MM.1S (cell line): ENCODE measurements at regions not wholly inside any gene's neighbourhood (a gene's known extent, or its start where the extent isn't known, plus 50 kb on each side); places are given as distances from the start of the nearest gene placed in this dataset.

Experiments
- EZH2 ChIP-seq: fragments of 300-600 bp; sonication (generic); optimal IDR thresholded peaks from 2 replicates; pipeline ENCODE3; 2017; ENCODE audit warnings: low read depth, mild to moderate bottlenecking, antibody characterized with exemption, low read length, mixed read lengths
- TF ChIP-seq, protein P1 (sequence below): fragments of 300-600 bp; sonication (generic); IDR thresholded peaks from 2 replicates; pipeline ENCODE4 v1.5.1; 2016; ENCODE audit warnings: antibody characterized with exemption, low read length, mixed read lengths

DNA sequence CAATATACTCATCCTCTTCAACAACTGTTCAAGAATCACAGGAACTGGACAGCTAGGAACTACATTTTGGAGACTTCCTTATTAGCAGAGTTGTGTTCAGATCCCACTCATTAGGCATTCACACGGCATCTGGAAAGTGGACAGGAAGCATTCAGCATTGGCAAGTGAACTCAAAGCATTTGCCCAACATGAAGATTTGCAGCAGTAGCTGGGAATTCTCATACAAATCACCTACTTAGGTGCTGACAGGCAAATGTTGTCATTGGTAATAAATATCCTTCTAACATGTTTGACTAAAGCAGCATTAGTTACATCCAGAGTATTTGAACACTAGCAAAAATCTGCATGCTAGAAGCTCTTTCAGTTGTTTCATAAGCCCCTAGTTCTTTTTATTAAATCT is 350.8 kb downstream of the PTH2R start:
- TF ChIP-seq, protein P1, sequence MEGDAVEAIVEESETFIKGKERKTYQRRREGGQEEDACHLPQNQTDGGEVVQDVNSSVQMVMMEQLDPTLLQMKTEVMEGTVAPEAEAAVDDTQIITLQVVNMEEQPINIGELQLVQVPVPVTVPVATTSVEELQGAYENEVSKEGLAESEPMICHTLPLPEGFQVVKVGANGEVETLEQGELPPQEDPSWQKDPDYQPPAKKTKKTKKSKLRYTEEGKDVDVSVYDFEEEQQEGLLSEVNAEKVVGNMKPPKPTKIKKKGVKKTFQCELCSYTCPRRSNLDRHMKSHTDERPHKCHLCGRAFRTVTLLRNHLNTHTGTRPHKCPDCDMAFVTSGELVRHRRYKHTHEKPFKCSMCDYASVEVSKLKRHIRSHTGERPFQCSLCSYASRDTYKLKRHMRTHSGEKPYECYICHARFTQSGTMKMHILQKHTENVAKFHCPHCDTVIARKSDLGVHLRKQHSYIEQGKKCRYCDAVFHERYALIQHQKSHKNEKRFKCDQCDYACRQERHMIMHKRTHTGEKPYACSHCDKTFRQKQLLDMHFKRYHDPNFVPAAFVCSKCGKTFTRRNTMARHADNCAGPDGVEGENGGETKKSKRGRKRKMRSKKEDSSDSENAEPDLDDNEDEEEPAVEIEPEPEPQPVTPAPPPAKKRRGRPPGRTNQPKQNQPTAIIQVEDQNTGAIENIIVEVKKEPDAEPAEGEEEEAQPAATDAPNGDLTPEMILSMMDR, result no peak
- TF ChIP-seq EZH2, result no peak
